ENCODE measurements at regions not wholly inside any gene's neighbourhood (a gene's known extent, or its start where the extent isn't known, plus 50 kb on each side); places are given as distances from the start of the nearest gene placed in this dataset.
"Not testable (repeated sequence)": the region's sequence is repeated elsewhere in the genome, so short reads cannot be mapped to it uniquely, and the experiment has no call there.

DNA sequence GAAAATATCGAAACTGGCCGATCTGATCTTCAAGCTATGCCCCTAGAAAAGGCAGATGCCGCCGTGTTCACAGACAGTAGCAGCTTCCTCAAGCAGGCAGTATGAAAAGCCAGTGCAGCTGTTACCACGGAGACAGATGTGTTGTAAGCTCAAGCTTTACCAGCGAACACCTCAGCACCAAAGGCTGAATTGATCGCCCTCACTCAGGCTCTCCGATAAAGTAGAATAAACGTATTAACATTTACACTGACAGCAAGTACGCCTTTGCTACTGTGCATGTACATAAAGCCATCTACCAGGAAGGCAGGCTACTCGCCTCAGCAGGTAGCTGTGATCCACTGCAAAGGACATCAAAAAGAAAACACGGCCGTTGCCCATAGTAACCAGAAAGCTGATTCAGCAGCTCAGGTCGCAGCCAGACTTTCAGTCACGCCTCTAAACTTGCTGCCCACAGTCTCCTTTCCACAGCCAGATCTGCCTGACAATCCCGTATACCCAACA, 122.8 kb upstream of the DEFB108B start:
- H3K27ac ChIP-seq (ENCODE audit: low read depth in 2 of 2, low read length in 2 of 2): peak overlapping the region in 1 of 2 donors; percentile 32
- H3K36me3 ChIP-seq (ENCODE audit: control insufficient read depth in 2 of 3, insufficient read depth in 3 of 3, low read length in 3 of 3); intact Hi-C loops (cut with DNase I); H3K9me3 ChIP-seq (ENCODE audit: control insufficient read depth in 2 of 3, insufficient read depth in 1 of 3, low read length in 3 of 3); H3K27me3 ChIP-seq (ENCODE audit: control insufficient read depth, insufficient read depth, low read length); H3K4me1 ChIP-seq (ENCODE audit: control insufficient read depth in 2 of 3, insufficient read depth in 2 of 3, low read depth in 1 of 3, low read length in 3 of 3); H3K9ac ChIP-seq (ENCODE audit: low read length in 3 of 3); H3K4me3 ChIP-seq (ENCODE audit: low read length in 3 of 3); FAIRE-seq: not testable (repeated sequence)
- peak in 4 of 5 donors; percentile 72 to 81 (median 76) for DNase-seq

DNA sequence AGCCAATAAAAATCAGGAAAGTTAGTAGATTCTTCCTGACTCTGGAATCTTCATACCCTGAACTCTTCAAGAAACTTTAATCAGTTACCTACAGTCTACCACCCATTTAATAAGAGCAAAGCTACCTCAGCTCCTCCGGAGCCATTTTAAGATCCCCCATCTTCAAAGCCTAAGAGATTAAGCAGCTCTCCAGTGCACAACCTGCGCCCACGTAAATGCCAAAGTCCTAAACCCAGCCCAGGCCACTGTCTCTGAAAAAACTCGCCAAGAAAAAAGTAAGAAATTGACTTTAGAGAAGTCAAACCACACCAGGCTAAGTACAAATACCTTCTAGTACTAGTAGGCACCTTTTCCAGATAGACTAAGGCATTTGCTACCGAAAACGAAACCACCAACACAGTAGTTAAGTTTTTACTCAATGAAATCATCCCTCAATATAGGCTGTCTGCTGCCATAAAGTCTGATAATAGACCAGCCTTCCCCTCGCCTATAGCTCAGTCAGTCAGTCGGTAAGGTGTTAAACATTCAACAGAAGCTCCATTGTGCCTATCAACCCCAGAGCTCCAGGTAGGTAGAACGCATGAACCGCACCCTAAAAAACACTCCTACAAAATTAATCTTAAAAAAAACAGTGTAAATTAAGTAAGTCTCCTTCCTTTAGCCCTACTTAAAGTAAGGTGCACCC, 122.2 kb upstream of the DEFB108B start:
- H3K36me3 ChIP-seq (ENCODE audit: control insufficient read depth in 2 of 3, insufficient read depth in 3 of 3, low read length in 3 of 3); H3K27me3 ChIP-seq (ENCODE audit: control insufficient read depth, insufficient read depth, low read length); H3K4me1 ChIP-seq (ENCODE audit: control insufficient read depth in 2 of 3, insufficient read depth in 2 of 3, low read depth in 1 of 3, low read length in 3 of 3); FAIRE-seq; intact Hi-C loops (cut with DNase I); H3K27ac ChIP-seq (ENCODE audit: low read depth in 2 of 2, low read length in 2 of 2); H3K9me3 ChIP-seq (ENCODE audit: control insufficient read depth in 2 of 3, insufficient read depth in 1 of 3, low read length in 3 of 3); H3K9ac ChIP-seq (ENCODE audit: low read length in 3 of 3); DNase-seq; H3K4me3 ChIP-seq (ENCODE audit: low read length in 3 of 3): not testable (repeated sequence)

DNA sequence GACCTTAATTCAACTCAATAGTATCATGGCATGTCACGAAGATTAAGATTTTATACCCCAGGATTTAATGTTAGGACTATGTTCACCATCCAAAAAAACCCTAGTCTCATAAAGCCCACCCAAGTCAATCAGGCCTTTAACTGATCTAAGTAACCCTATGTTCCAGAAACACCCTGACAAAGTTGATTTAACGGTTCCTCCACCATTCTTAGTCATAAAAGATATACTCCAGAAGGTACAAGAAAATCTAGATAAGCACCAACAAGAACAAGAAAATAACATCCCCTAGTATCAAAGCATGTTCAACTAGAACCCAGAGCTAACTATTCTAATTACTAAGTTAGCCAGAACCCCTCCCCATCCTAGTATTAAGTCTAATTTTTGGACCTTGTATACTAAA, 120.7 kb upstream of the DEFB108B start:
- H3K4me3 ChIP-seq (ENCODE audit: low read length in 3 of 3); FAIRE-seq; H3K27me3 ChIP-seq (ENCODE audit: control insufficient read depth, insufficient read depth, low read length); DNase-seq; H3K36me3 ChIP-seq (ENCODE audit: control insufficient read depth in 2 of 3, insufficient read depth in 3 of 3, low read length in 3 of 3); H3K9me3 ChIP-seq (ENCODE audit: control insufficient read depth in 2 of 3, insufficient read depth in 1 of 3, low read length in 3 of 3); H3K9ac ChIP-seq (ENCODE audit: low read length in 3 of 3); H3K27ac ChIP-seq (ENCODE audit: low read depth in 2 of 2, low read length in 2 of 2); intact Hi-C loops (cut with DNase I); H3K4me1 ChIP-seq (ENCODE audit: control insufficient read depth in 2 of 3, insufficient read depth in 2 of 3, low read depth in 1 of 3, low read length in 3 of 3): not testable (repeated sequence)

DNA sequence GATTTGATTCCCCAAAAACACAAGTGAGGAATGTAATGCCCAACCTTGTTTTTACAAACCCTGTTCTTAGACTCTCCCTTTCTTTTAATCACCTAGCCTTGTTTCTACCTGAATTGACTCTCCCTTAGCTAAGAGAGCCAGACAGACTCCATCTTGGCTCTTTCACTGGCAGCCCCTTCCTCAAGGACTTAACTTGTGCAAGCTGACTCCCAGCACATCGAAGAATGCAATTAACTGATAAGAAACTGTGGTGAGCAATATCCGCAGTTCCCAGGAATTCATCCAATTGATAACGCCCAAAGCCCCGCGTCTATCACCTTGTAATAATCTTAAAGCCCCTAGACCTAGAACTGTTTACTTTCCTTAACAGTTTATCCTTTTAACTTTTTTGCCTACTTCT, 120.2 kb upstream of the DEFB108B start:
- intact Hi-C loops (cut with DNase I); FAIRE-seq; H3K4me1 ChIP-seq (ENCODE audit: control insufficient read depth in 2 of 3, insufficient read depth in 2 of 3, low read depth in 1 of 3, low read length in 3 of 3); H3K9me3 ChIP-seq (ENCODE audit: control insufficient read depth in 2 of 3, insufficient read depth in 1 of 3, low read length in 3 of 3); H3K4me3 ChIP-seq (ENCODE audit: low read length in 3 of 3); H3K27ac ChIP-seq (ENCODE audit: low read depth in 2 of 2, low read length in 2 of 2); H3K9ac ChIP-seq (ENCODE audit: low read length in 3 of 3); H3K27me3 ChIP-seq (ENCODE audit: control insufficient read depth, insufficient read depth, low read length); H3K36me3 ChIP-seq (ENCODE audit: control insufficient read depth in 2 of 3, insufficient read depth in 3 of 3, low read length in 3 of 3); DNase-seq: not testable (repeated sequence)

DNA sequence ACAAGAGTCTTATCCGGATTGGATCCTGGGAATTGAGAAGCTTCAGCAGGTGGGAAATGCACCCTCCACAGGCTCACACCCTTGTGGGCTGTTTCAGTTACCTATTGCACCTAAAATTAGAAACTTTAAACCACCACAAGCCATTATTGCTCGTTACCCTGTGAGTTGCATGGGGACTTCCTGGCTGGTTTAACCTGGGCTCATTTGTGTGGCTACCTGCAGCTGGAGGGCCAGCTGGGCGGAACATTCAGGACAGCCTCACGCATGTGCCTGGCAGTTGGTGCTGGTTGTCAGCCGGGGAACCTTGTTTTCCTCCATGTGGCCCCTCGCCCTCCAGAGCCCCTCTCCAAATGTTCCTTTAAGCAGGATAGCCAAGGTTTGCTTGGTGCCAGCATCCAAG, 118.5 kb upstream of the DEFB108B start:
- H3K9ac ChIP-seq (ENCODE audit: low read length in 3 of 3); H3K4me3 ChIP-seq (ENCODE audit: low read length in 3 of 3); H3K9me3 ChIP-seq (ENCODE audit: control insufficient read depth in 2 of 3, insufficient read depth in 1 of 3, low read length in 3 of 3); DNase-seq; H3K36me3 ChIP-seq (ENCODE audit: control insufficient read depth in 2 of 3, insufficient read depth in 3 of 3, low read length in 3 of 3); FAIRE-seq; H3K27ac ChIP-seq (ENCODE audit: low read depth in 2 of 2, low read length in 2 of 2); intact Hi-C loops (cut with DNase I); H3K4me1 ChIP-seq (ENCODE audit: control insufficient read depth in 2 of 3, insufficient read depth in 2 of 3, low read depth in 1 of 3, low read length in 3 of 3); H3K27me3 ChIP-seq (ENCODE audit: control insufficient read depth, insufficient read depth, low read length): not testable (repeated sequence)

DNA sequence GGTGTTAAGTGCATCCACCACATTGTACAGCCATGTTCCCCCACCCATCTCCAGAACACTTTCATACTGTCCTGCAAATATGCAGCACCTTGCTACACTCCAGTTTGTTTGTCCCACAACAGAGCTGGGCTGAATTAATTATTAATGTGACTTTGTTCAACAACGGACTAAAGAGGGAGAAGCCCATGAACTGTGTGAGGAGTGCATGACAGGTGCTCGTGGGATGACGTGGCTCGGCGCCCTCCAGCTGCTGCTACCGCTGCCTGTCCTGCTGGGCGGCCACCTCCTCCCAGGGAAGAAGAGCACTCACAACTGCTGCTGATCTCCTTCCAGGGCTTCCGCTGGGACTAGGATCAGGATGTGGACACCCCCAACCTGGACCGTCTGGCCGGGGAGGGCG, 111.2 kb upstream of the DEFB108B start:
- H3K4me1 ChIP-seq (ENCODE audit: control insufficient read depth in 2 of 3, insufficient read depth in 2 of 3, low read depth in 1 of 3, low read length in 3 of 3); intact Hi-C loops (cut with DNase I); H3K9me3 ChIP-seq (ENCODE audit: control insufficient read depth in 2 of 3, insufficient read depth in 1 of 3, low read length in 3 of 3); H3K27ac ChIP-seq (ENCODE audit: low read depth in 2 of 2, low read length in 2 of 2); FAIRE-seq; H3K9ac ChIP-seq (ENCODE audit: low read length in 3 of 3); H3K36me3 ChIP-seq (ENCODE audit: control insufficient read depth in 2 of 3, insufficient read depth in 3 of 3, low read length in 3 of 3); H3K27me3 ChIP-seq (ENCODE audit: control insufficient read depth, insufficient read depth, low read length); H3K4me3 ChIP-seq (ENCODE audit: low read length in 3 of 3): not testable (repeated sequence)
- peak in 1 of 5 donors; percentile 19 for DNase-seq

DNA sequence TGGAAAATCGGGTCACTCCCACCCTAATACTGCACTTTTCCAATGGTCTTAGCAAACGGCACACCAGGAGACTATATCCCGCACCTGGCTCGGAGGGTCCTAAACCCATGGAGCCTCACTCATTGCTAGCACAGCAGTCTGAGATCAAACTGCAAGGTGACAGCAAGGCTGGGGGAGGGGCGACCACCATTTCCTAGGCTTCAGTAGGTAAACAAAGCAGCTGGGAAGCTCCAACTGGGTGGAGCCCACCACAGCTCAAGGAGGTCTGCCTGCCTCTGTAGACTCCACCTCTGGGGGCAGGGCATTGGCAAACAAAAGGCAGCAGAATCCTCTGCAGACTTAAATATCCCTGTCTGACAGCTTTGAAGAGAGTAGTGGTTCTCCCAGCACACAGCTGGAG, 109.0 kb upstream of the DEFB108B start:
- intact Hi-C loops (cut with DNase I); H3K27me3 ChIP-seq (ENCODE audit: control insufficient read depth, insufficient read depth, low read length); H3K36me3 ChIP-seq (ENCODE audit: control insufficient read depth in 2 of 3, insufficient read depth in 3 of 3, low read length in 3 of 3); H3K27ac ChIP-seq (ENCODE audit: low read depth in 2 of 2, low read length in 2 of 2); H3K9ac ChIP-seq (ENCODE audit: low read length in 3 of 3); H3K4me1 ChIP-seq (ENCODE audit: control insufficient read depth in 2 of 3, insufficient read depth in 2 of 3, low read depth in 1 of 3, low read length in 3 of 3); H3K4me3 ChIP-seq (ENCODE audit: low read length in 3 of 3); H3K9me3 ChIP-seq (ENCODE audit: control insufficient read depth in 2 of 3, insufficient read depth in 1 of 3, low read length in 3 of 3); DNase-seq; FAIRE-seq: not testable (repeated sequence)

DNA sequence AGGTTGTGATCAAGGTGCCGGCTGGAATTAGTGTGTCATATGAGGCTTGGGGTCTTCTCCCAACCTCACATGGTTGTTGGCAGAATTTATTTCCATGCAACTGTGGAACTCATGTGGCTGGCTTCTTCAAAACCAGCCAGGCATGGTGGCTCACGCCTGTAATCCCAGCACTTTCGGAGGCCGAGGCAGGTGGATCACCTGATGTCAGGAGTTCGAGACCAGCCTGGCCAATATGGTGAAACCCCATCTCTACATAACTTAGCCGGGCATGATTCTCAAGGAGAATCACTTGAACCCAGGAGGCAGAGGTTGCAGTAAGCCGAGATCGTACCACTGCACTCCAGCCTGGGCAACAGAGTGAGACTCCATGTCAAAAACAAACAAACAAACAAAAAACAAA, 102.3 kb upstream of the DEFB108B start:
- DNase-seq; intact Hi-C loops (cut with DNase I); H3K4me3 ChIP-seq (ENCODE audit: low read length in 3 of 3); FAIRE-seq; H3K9me3 ChIP-seq (ENCODE audit: control insufficient read depth in 2 of 3, insufficient read depth in 1 of 3, low read length in 3 of 3); H3K27me3 ChIP-seq (ENCODE audit: control insufficient read depth, insufficient read depth, low read length); H3K4me1 ChIP-seq (ENCODE audit: control insufficient read depth in 2 of 3, insufficient read depth in 2 of 3, low read depth in 1 of 3, low read length in 3 of 3); H3K9ac ChIP-seq (ENCODE audit: low read length in 3 of 3); H3K36me3 ChIP-seq (ENCODE audit: control insufficient read depth in 2 of 3, insufficient read depth in 3 of 3, low read length in 3 of 3); H3K27ac ChIP-seq (ENCODE audit: low read depth in 2 of 2, low read length in 2 of 2): not testable (repeated sequence)

Data from kidney (tissue), 10 donors.